ENCODE measurements at regions not wholly inside any gene's neighbourhood (a gene's known extent, or its start where the extent isn't known, plus 50 kb on each side); places are given as distances from the start of the nearest gene placed in this dataset.

- DNase-seq, result no peak
- peak; percentile 19 for ATAC-seq
- intact Hi-C loops (cut with DNase I), result no loop called here
Observed at GRCh38 chr9:110048976-110049698, 158.8 kb downstream of the C9orf152 start.

GRCh38 chr9:110049699-110050450 is 158.1 kb downstream of the C9orf152 start:
- Histone ChIP-seq H3K36me3 (no peaks in the 10 kb centered on the region), H3K9me3 (no peaks in the 10 kb centered on the region), H3K27ac (peak overlapping the region; percentile 81), H3K27me3 (peaks cover 9% of the 10 kb centered on the region), H3K4me3 (peak overlapping the region; percentile 70), H3K4me1 (peaks cover 15% of the 10 kb centered on the region)
- TF ChIP-seq CTCF (IDR thresholded peaks at IDR 0.05), result no peak
- DNase-seq (peak; percentile 69), ATAC-seq (peak; percentile 56)
- intact Hi-C loops (cut with DNase I), result no loop called here

More at GRCh38 chr9:110048976-110049698, 158.8 kb downstream of the C9orf152 start:
- H3K4me1 ChIP-seq, result peaks cover 15% of the 10 kb centered on the region
- peak overlapping the region; percentile 70 for H3K4me3 ChIP-seq
- no peaks in the 10 kb centered on the region for H3K36me3 ChIP-seq
- TF ChIP-seq CTCF (IDR thresholded peaks at IDR 0.05), result no peak
- no peaks in the 10 kb centered on the region for H3K9me3 ChIP-seq
- H3K27ac ChIP-seq, result peak overlapping the region; percentile 81
- H3K27me3 ChIP-seq, result peaks cover 9% of the 10 kb centered on the region

GRCh38 chr9:110050925-110051355 is 157.0 kb downstream of the C9orf152 start:
- H3K27ac ChIP-seq, result no peak overlapping the region
- no peak for DNase-seq
- no peaks in the 10 kb centered on the region for H3K36me3 ChIP-seq
- no peak for TF ChIP-seq CTCF (IDR thresholded peaks at IDR 0.05)
- H3K27me3 ChIP-seq, result peaks cover 9% of the 10 kb centered on the region
- H3K4me1 ChIP-seq, result peaks cover 16% of the 10 kb centered on the region
- H3K9me3 ChIP-seq, result no peaks in the 10 kb centered on the region
- peak; percentile 42 for ATAC-seq
- H3K4me3 ChIP-seq, result peak overlapping the region; percentile 70
- intact Hi-C loops (cut with DNase I), result no loop called here

- intact Hi-C loops (cut with DNase I), result no loop called here
- Histone ChIP-seq H3K4me3 (no peak overlapping the region), H3K36me3 (no peaks in the 10 kb centered on the region), H3K9me3 (no peaks in the 10 kb centered on the region), H3K27ac (no peak overlapping the region), H3K4me1 (peaks cover 26% of the 10 kb centered on the region), H3K27me3 (no peaks in the 10 kb centered on the region)
- ATAC-seq, result no peak
- TF ChIP-seq CTCF (IDR thresholded peaks at IDR 0.05), result no peak
- DNase-seq, result no peak
Observed at GRCh38 chr9:110056062-110056461, 151.9 kb downstream of the C9orf152 start.

- no peak overlapping the region for H3K27ac ChIP-seq
- peak; percentile 60 for TF ChIP-seq CTCF (IDR thresholded peaks at IDR 0.05)
- no peaks in the 10 kb centered on the region for H3K27me3 ChIP-seq
- no peak overlapping the region for H3K4me3 ChIP-seq
- H3K4me1 ChIP-seq, result peaks cover 20% of the 10 kb centered on the region
- H3K9me3 ChIP-seq, result no peaks in the 10 kb centered on the region
- H3K36me3 ChIP-seq, result no peaks in the 10 kb centered on the region
- intact Hi-C loops (cut with DNase I), result no loop called here
- ATAC-seq (peak; percentile 91), DNase-seq (no peak)
Observed at GRCh38 chr9:110058304-110058953, 149.5 kb downstream of the C9orf152 start.
